Breast epithelium (tissue), 3 donors: ENCODE measurements at regions not wholly inside any gene's neighbourhood (a gene's known extent, or its start where the extent isn't known, plus 50 kb on each side); places are given as distances from the start of the nearest gene placed in this dataset.

ENCODE experiments used
- CTCF ChIP-seq, 3 donors: fragments of 450-650 bp; IDR thresholded peaks; one replicate each; pipeline ENCODE4 v1.5.1; 2016 to 2017; ENCODE audit warnings: antibody characterized with exemption in 3 of 3, mild to moderate bottlenecking in 3 of 3, moderate library complexity in 3 of 3
- POLR2A ChIP-seq: fragments of 450-650 bp; IDR thresholded peaks from one replicate; pipeline ENCODE4 v1.6.1; 2016; ENCODE audit warnings: antibody characterized with exemption, mild to moderate bottlenecking, moderate library complexity
- POLR2AphosphoS5 ChIP-seq, 3 donors: sonication (generic); formaldehyde crosslinking; IDR thresholded peaks; one replicate each; pipeline ENCODE4 v1.6.1; 2017; ENCODE audit warnings: antibody characterized with exemption in 3 of 3

GRCh38 chr10:128539510-128540127 is 413.4 kb upstream of the MKI67 start:
- TF ChIP-seq POLR2A = no peak
- no peak for TF ChIP-seq CTCF (IDR thresholded peaks at IDR 0.05)
- TF ChIP-seq POLR2AphosphoS5 (IDR thresholded peaks at IDR 0.05) = no peak
